ENCODE measurements at regions not wholly inside any gene's neighbourhood (a gene's known extent, or its start where the extent isn't known, plus 50 kb on each side); places are given as distances from the start of the nearest gene placed in this dataset.

- intact Hi-C loops (cut with DNase I; ENCODE audit: low total_unique reads) (no loop called here), in situ Hi-C loops (cut with MboI; ENCODE audit: low sequenced_read_pairs in 4 of 4) (no loop called here)
- Histone ChIP-seq H3K27ac (no peak overlapping the region), H3K27me3 (no peaks in the 10 kb centered on the region), H3K9me3 (no peaks in the 10 kb centered on the region), H3K36me3 (no peaks in the 10 kb centered on the region), H3K4me1 (peaks cover 0 to 4% of the 10 kb centered on the region in 2 donors), H3K4me3 (no peak overlapping the region)
- no peak for TF ChIP-seq POLR2A (IDR thresholded peaks at IDR 0.05)
- TF ChIP-seq CTCF (IDR thresholded peaks at IDR 0.05 in 4 of 5, conservative IDR thresholded peaks at IDR 0.05 in 1 of 5): no peak
- no peak for DNase-seq
- ATAC-seq: no peak
Measured at GRCh38 chr3:177322881-177323280, 125.6 kb upstream of the TBL1XR1 start.

- intact Hi-C loops (cut with DNase I; ENCODE audit: low total_unique reads) (no loop called here), in situ Hi-C loops (cut with MboI; ENCODE audit: low sequenced_read_pairs in 4 of 4) (no loop called here)
- H3K27ac ChIP-seq: peak overlapping the region in 3 of 4 donors; percentile 13 to 45 (median 33)
- DNase-seq (peak; percentile 47 to 56), ATAC-seq (peak; percentile 77 to 83)
- H3K4me1 ChIP-seq: peaks cover 26 to 33% of the 10 kb centered on the region in 2 donors
- no peaks in the 10 kb centered on the region for H3K9me3 ChIP-seq
- no peaks in the 10 kb centered on the region for H3K36me3 ChIP-seq
- TF ChIP-seq POLR2A (IDR thresholded peaks at IDR 0.05) (no peak), CTCF (IDR thresholded peaks at IDR 0.05 in 4 of 5, conservative IDR thresholded peaks at IDR 0.05 in 1 of 5) (no peak)
- H3K4me3 ChIP-seq: no peak overlapping the region
- no peaks in the 10 kb centered on the region for H3K27me3 ChIP-seq
Measured at GRCh38 chr3:177329854-177330253, 132.6 kb upstream of the TBL1XR1 start.

- TF ChIP-seq POLR2A (IDR thresholded peaks at IDR 0.05) (no peak), CTCF (IDR thresholded peaks at IDR 0.05 in 4 of 5, conservative IDR thresholded peaks at IDR 0.05 in 1 of 5) (no peak)
- Histone ChIP-seq H3K9me3 (no peaks in the 10 kb centered on the region), H3K4me1 (peaks cover 33 to 43% of the 10 kb centered on the region in 2 donors), H3K4me3 (no peak overlapping the region), H3K36me3 (no peaks in the 10 kb centered on the region), H3K27ac (peak overlapping the region in 1 of 4 donors; percentile 33), H3K27me3 (no peaks in the 10 kb centered on the region)
- intact Hi-C loops (cut with DNase I; ENCODE audit: low total_unique reads): no loop called here
- no peak for ATAC-seq
- DNase-seq: no peak
- in situ Hi-C loops (cut with MboI; ENCODE audit: low sequenced_read_pairs in 4 of 4): no loop called here
Measured at GRCh38 chr3:177330779-177331178, 133.5 kb upstream of the TBL1XR1 start.

GRCh38 chr3:177331203-177331835 lies 134.0 kb upstream of the TBL1XR1 start:
- intact Hi-C loops (cut with DNase I; ENCODE audit: low total_unique reads): no loop called here

More at GRCh38 chr3:177331203-177331835, 134.0 kb upstream of the TBL1XR1 start:
- TF ChIP-seq POLR2A (IDR thresholded peaks at IDR 0.05): no peak
- TF ChIP-seq CTCF (IDR thresholded peaks at IDR 0.05 in 4 of 5, conservative IDR thresholded peaks at IDR 0.05 in 1 of 5): no peak
- no peak overlapping the region for H3K4me3 ChIP-seq
- DNase-seq (no peak), ATAC-seq (no peak)
- peaks cover 33 to 46% of the 10 kb centered on the region in 2 donors for H3K4me1 ChIP-seq
- no peaks in the 10 kb centered on the region for H3K27me3 ChIP-seq
- no peak overlapping the region for H3K27ac ChIP-seq
- H3K36me3 ChIP-seq: no peaks in the 10 kb centered on the region
- in situ Hi-C loops (cut with MboI; ENCODE audit: low sequenced_read_pairs in 4 of 4): no loop called here
- H3K9me3 ChIP-seq: no peaks in the 10 kb centered on the region
